ENCODE measurements at regions not wholly inside any gene's neighbourhood (a gene's known extent, or its start where the extent isn't known, plus 50 kb on each side); places are given as distances from the start of the nearest gene placed in this dataset.

- in situ Hi-C loops (cut with MboI), result no loop called here
- no peaks in the 10 kb centered on the region for H3K4me1 ChIP-seq (ENCODE audit: control insufficient read depth, insufficient read depth, low read length)
- no TSS peak for BruUV-seq (replicated peaks)
- ChIA-PET RAD21 (ENCODE audit: unreplicated experiment) (no interaction called here), CTCF (no interaction called here), SMC1A (ENCODE audit: uncharacterized antibody, unreplicated experiment) (interaction anchor here (1.8 kb wide), 1 partner anchor 10 kb away, joined by 4 read pairs; no protein-coding TSS in a partner anchor), POLR2A (no interaction called here)
- TF ChIP-seq, protein P1, sequence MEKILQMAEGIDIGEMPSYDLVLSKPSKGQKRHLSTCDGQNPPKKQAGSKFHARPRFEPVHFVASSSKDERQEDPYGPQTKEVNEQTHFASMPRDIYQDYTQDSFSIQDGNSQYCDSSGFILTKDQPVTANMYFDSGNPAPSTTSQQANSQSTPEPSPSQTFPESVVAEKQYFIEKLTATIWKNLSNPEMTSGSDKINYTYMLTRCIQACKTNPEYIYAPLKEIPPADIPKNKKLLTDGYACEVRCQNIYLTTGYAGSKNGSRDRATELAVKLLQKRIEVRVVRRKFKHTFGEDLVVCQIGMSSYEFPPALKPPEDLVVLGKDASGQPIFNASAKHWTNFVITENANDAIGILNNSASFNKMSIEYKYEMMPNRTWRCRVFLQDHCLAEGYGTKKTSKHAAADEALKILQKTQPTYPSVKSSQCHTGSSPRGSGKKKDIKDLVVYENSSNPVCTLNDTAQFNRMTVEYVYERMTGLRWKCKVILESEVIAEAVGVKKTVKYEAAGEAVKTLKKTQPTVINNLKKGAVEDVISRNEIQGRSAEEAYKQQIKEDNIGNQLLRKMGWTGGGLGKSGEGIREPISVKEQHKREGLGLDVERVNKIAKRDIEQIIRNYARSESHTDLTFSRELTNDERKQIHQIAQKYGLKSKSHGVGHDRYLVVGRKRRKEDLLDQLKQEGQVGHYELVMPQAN (conservative IDR thresholded peaks at IDR 0.05), result no peak
- TF ChIP-seq PRDM15 (CRISPR knock-in tag; IDR thresholded peaks at IDR 0.05), result no peak
- TF ChIP-seq ZBTB40 (IDR thresholded peaks at IDR 0.05; ENCODE audit: borderline replicate concordance), result no peak
- no peak for TF ChIP-seq NFXL1 (IDR thresholded peaks at IDR 0.05; ENCODE audit: borderline replicate concordance)
- TF ChIP-seq MYB (IDR thresholded peaks at IDR 0.05; ENCODE audit: borderline replicate concordance, low read depth, low read length), result no peak
- TF ChIP-seq ATF7 (IDR thresholded peaks at IDR 0.05; ENCODE audit: low read depth), result no peak
- no peak overlapping the region for H3K4me2 ChIP-seq (ENCODE audit: control insufficient read depth, insufficient read depth)
- WGBS (ENCODE audit: insufficient coverage, insufficient replicate concordance, low lambda C conversion rate, missing lambda C conversion rate), result 12% methylated on average over 3 of the region's 3 CpGs
- ATAC-seq, result no peak
- H4K20me1 ChIP-seq (ENCODE audit: control insufficient read depth, insufficient read depth), result no peaks in the 10 kb centered on the region
- no peak overlapping the region for H3K9ac ChIP-seq (ENCODE audit: control insufficient read depth, insufficient read depth, low read length)
- H3K27me3 ChIP-seq (replicated peaks in 1 of 2; ENCODE audit: control insufficient read depth in 2 of 2, insufficient read depth in 2 of 2, low read length in 1 of 2), result no peaks in the 10 kb centered on the region
- DNase-seq (ENCODE audit: low read depth, low spot score), result no peak
- no peak for FAIRE-seq
- no peak overlapping the region for H3K27ac ChIP-seq (ENCODE audit: control insufficient read depth, insufficient read depth)
- no peaks in the 10 kb centered on the region for H3K36me3 ChIP-seq (ENCODE audit: control insufficient read depth in 2 of 2, insufficient read depth in 2 of 2, low read length in 1 of 2)
- H3K9me3 ChIP-seq (replicated peaks; ENCODE audit: control insufficient read depth, insufficient read depth, low read length), result no peaks in the 10 kb centered on the region
- no peak overlapping the region for H2AFZ ChIP-seq (ENCODE audit: control insufficient read depth, low read depth, low read length)
- no peaks in the 10 kb centered on the region for H3K79me2 ChIP-seq (ENCODE audit: control insufficient read depth, insufficient read depth, low read length)
- H3K4me3 ChIP-seq, result no peak overlapping the region
- intact Hi-C loops (cut with micrococcal nuclease; ENCODE audit: unreplicated experiment), result no loop called here
These were observed 1163.6 kb downstream of the CDH12 start for GRCh38 chr5:21689587-21689986.

Measured in GM12878 (cell line).